ENCODE measurements at regions not wholly inside any gene's neighbourhood (a gene's known extent, or its start where the extent isn't known, plus 50 kb on each side); places are given as distances from the start of the nearest gene placed in this dataset.

DNA sequence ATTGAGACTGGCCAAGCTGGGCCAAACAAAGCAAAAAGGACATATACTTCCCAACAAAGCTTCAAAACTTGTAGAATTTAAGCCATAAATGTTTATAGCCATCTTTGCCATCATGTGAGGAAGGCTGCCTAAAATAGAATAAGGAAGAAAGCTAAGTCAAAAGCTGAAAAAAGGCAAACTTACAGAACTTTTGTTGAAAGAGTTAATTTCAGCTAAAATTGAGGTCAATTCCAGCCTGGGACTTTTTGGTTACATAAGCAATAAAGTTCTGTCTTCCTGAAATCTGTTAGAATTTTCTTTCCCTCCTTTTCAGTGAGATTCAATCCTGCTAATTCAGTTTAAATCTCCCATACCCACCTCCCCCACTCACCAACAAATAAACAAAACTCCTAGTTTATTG lies 227.9 kb upstream of the MARCKS start:
- Mint-ChIP-seq H3K36me3 (no peaks in the 10 kb centered on the region), H3K9me3 (ENCODE audit: low read depth) (no peaks in the 10 kb centered on the region), H3K27ac (no peak overlapping the region), H3K27me3 (peaks cover 15% of the 10 kb centered on the region), H3K4me1 (peaks cover 22% of the 10 kb centered on the region), H3K4me3 (no peak overlapping the region)
- DNase-seq (no peak), ATAC-seq (no peak)
- CTCF ChIA-PET = no interaction called here

DNA sequence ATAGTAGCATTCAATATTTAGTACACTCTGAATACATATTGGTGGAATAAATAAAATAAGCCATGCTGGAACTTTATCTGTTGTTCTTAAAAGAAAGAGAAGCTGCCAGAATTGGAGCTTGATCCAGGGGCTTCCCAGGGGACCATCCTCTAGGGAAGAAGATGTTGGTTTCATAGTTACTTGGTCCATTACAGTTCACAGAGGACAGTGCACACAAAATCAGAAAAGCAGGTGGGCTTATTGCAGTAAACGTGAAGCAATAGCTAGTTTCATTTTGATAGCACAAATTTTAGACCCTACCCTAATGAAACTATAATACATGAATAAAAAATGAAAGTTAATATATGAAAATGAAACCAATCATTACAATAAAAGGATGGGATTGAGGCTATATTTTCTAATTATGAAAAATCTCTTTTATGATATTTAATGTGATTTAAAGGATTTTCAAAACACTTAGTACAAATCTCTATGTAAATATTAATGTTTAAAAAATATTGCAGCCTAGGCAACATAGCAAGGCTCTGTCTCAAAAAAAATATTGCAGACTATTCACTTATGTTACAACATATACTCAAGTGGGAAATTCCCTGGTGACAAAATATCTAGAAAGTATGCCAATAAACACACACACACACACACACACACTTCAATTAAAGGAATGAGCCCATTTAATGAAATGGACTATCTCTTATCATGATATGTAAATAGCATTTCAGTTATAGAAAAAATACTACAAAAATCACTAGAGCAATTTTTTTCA lies 227.0 kb upstream of the MARCKS start:
- Mint-ChIP-seq H3K4me3 (no peak overlapping the region), H3K4me1 (peaks cover 22% of the 10 kb centered on the region), H3K27ac (no peak overlapping the region), H3K27me3 (peaks cover 21% of the 10 kb centered on the region), H3K36me3 (no peaks in the 10 kb centered on the region), H3K9me3 (ENCODE audit: low read depth) (no peaks in the 10 kb centered on the region)
- CTCF ChIA-PET = no interaction called here
- no peak for ATAC-seq
- no peak for DNase-seq

DNA sequence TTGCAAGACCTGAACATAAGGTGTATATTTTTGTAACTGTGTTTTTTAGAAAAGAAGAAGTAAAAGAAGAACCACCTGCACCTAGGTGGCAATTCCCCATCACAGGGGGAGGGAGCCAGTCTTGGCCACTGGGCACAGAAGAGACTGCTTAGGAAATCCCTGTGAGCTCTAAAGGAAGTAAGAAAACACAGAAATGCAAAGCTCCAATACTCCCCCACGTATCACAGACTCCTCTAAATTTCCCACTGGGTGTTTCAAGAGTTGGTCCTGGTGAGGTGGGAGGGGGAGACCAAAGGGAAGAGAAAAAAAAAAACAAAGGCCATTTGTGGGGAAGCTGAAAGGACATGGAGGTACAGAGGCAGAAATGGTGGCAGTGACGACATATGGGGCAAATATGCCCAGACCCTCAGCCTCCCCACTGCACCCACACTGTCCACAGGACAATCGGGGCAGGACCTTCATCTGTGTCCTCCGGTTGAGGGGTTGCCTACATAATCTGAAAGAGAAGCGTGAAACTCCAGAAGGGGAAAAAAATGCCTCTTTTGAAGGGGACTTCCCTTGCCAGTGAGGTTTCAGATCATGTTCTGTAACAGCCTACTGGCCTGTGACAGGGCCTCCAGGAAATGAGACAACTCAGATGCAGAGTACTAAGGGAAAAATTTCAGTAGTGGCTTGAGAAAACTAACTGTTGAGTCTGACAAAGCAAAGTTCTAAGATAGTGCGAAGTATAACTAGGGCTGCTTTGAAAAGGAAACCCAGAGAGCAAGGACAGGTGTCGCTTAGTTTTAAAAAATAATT lies 226.2 kb upstream of the MARCKS start:
- Mint-ChIP-seq H3K9me3 (ENCODE audit: low read depth) (no peaks in the 10 kb centered on the region), H3K27me3 (peaks cover 19% of the 10 kb centered on the region), H3K4me1 (peaks cover 20% of the 10 kb centered on the region), H3K36me3 (no peaks in the 10 kb centered on the region), H3K27ac (peak overlapping the region; percentile 60), H3K4me3 (no peak overlapping the region)
- CTCF ChIA-PET = no interaction called here
- DNase-seq (peak; percentile 52), ATAC-seq (peak; percentile 83)

DNA sequence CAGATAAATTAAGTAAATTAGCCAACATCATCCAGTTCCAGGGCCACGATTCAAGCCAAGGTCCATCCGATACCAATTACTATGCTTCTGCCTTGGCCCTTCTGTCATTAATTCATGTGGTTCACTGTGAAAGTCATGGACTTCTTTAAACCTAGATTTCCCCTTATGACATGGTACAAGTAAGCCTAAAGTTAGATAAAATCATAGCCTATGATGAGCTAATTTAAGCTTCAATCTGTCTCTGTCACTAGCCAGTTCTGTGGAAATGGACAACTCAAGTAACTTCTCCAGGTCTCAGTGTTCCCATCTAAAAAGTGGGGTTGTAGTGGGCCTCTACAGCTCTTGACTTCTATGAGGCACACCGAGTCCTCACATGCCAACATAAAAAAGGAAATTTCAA lies 225.5 kb upstream of the MARCKS start:
- Mint-ChIP-seq H3K4me3 (no peak overlapping the region), H3K4me1 (peaks cover 18% of the 10 kb centered on the region), H3K27ac (peak overlapping the region; percentile 5), H3K36me3 (no peaks in the 10 kb centered on the region), H3K27me3 (peaks cover 19% of the 10 kb centered on the region), H3K9me3 (ENCODE audit: low read depth) (no peaks in the 10 kb centered on the region)
- no peak for DNase-seq
- ATAC-seq = no peak
- CTCF ChIA-PET = interaction anchor here (1.2 kb wide), 1 partner anchor 228 kb away, joined by 3 read pairs; no protein-coding TSS in a partner anchor

DNA sequence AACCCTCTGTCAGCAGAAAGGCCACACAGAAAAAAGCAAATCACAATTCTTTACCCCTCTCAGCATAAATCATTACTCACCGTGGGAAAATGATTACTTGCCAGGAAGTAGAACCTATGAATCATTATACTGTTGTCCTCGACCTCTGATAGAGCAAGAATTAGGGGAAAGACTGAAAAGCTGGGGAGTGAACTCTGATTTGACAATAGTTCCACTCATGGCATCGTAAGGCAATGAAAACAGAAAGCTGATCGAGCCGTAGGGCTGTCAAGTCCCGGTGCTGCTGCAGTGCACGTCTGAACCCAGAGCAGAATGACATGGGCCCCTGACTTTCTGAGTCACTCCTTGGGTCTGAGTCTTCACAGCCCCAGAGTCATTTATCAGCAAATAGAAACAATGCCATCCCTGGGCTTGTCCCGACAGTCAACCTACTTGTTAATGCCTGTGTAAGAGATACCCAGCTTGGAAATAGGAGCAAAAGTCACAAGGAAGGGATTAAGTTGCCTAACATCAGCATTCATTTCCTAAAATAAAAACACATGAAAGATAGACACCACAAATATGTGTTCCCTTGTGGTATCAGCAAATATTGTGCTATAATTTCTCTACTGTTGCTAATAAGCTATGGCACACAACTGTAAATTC lies 224.8 kb upstream of the MARCKS start:
- CTCF ChIA-PET = interaction anchor here (1.2 kb wide), 1 partner anchor 227 kb away, joined by 3 read pairs; no protein-coding TSS in a partner anchor
- H3K27me3 Mint-ChIP-seq = peaks cover 19% of the 10 kb centered on the region
- ATAC-seq (peak; percentile 72), DNase-seq (peak; percentile 60)
- H3K4me1 Mint-ChIP-seq = peaks cover 18% of the 10 kb centered on the region
- H3K4me3 Mint-ChIP-seq = peak overlapping the region; percentile 27
- no peaks in the 10 kb centered on the region for H3K36me3 Mint-ChIP-seq
- H3K9me3 Mint-ChIP-seq (ENCODE audit: low read depth) = no peaks in the 10 kb centered on the region
- H3K27ac Mint-ChIP-seq = peak overlapping the region; percentile 14

DNA sequence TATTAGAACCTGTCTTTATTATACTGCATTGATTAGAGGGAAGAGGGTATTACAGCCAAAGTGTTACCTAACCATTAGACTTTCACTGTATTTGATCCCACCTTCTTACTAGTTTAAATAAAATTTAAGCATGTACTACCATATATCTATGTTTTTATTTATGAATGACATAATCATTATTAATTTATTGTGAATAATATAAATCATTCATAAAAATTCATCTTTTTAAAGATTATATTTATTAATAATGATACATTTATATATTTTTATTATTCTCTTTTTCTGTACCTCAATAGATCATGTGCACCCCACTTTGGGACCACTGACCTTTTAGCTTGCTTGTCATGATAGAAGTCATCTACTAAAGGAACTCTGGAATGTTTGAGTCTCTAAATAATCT lies 223.5 kb upstream of the MARCKS start:
- Mint-ChIP-seq H3K9me3 (ENCODE audit: low read depth) (no peaks in the 10 kb centered on the region), H3K27ac (no peak overlapping the region), H3K4me3 (no peak overlapping the region), H3K4me1 (peaks cover 18% of the 10 kb centered on the region), H3K36me3 (no peaks in the 10 kb centered on the region), H3K27me3 (peaks cover 15% of the 10 kb centered on the region)
- ATAC-seq (no peak), DNase-seq (no peak)
- CTCF ChIA-PET = no interaction called here

DNA sequence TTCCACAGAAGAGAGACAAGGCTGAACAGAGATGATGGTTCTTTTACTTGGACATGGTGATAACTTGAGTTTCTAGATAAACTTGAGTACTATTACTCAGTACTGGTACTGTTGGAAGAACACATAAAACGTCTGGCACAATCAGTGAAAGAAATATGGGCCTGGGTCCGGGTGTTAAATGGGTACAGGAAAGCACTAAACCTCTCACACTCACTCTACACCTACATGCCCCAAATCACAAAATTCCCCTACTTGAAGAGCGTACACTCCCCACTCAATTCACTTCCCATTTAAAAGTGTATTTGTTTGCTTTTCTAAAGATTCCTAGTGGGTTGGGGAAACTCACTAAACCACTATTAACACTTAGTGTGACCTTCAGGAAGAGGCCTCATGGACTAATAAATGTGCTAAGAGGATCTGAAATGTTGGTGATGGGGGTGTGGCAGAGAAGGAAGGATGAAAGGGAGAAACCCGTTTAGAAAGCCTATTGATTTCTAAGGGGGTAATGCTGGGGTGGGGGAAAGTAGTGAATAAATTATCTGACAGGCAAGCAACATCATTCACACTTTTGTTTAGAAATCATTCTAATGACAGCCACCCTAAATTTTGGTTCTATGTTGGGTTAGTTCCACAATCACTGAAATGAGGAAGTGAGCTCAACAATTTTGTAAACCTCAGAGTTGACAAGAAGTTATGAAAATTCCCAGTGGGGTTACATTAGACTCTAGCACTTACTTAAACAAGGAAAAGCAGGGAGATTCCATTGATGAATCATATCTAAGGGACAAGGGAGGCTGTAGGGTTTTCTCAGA lies 222.6 kb upstream of the MARCKS start:
- no peak for ATAC-seq
- DNase-seq = no peak
- Mint-ChIP-seq H3K4me1 (peaks cover 18% of the 10 kb centered on the region), H3K9me3 (ENCODE audit: low read depth) (no peaks in the 10 kb centered on the region), H3K4me3 (no peak overlapping the region), H3K27ac (no peak overlapping the region), H3K27me3 (peaks cover 12% of the 10 kb centered on the region), H3K36me3 (no peaks in the 10 kb centered on the region)
- CTCF ChIA-PET = no interaction called here

DNA sequence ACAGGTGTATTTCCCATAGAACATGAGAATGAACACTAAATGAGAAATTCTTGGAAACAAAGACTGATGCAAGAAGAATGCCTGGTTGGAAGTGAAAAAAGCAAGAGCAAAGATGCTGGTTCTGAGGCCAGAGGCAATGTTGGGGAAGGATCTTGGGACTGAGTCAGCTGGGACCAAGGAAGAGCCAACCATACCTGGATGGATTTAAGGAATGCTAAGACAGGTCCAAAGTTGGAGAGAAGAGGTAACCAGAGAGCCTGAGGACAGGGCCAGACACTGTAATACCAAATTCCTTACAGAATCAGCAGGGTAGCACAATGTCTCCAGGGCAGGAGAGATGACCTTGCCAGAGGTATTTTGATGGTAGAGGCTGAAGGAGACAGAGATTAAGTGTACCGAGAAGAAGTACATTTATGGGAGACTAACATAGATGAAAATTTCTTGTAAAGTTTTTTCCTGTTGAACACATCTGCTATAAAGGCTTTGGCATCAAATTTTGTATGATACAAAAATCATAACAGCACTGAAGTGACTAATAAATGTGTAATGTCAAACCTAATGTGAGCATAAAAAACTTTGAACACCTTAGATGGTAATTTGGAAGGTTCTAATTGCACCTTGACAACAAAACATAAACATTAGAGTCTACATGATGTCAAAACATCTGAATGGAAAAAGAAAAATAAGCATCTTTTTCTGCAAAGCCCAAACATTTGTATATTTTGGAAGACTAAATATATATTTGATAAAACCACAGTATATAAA lies 221.7 kb upstream of the MARCKS start:
- DNase-seq (no peak), ATAC-seq (no peak)
- Mint-ChIP-seq H3K27ac (no peak overlapping the region), H3K27me3 (peaks cover 8% of the 10 kb centered on the region), H3K4me3 (no peak overlapping the region), H3K9me3 (ENCODE audit: low read depth) (no peaks in the 10 kb centered on the region), H3K36me3 (no peaks in the 10 kb centered on the region), H3K4me1 (peaks cover 18% of the 10 kb centered on the region)
- CTCF ChIA-PET = no interaction called here

DNA sequence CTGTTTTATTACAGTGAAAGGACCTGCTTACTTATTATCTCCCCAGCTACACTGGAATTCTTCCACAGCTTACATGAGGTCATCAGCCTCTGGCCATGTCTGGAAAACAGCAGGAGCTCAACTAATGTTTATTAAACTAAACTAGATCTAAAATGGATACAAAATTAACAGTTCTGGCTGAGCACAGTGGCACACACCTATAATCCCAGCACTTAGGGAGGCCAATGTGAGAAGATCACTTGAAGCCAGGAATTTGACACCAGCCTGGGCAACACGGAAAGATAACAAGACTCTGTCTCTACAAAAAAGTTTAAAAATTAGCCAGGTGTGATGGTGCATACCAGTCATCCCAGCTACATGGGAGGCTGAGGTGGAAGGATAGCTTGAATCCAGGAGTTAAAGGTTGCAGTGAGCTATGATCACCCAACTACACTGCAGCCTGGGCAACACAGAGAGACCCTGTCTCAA lies 220.8 kb upstream of the MARCKS start:
- DNase-seq = no peak
- no peak for ATAC-seq
- CTCF ChIA-PET = no interaction called here

DNA sequence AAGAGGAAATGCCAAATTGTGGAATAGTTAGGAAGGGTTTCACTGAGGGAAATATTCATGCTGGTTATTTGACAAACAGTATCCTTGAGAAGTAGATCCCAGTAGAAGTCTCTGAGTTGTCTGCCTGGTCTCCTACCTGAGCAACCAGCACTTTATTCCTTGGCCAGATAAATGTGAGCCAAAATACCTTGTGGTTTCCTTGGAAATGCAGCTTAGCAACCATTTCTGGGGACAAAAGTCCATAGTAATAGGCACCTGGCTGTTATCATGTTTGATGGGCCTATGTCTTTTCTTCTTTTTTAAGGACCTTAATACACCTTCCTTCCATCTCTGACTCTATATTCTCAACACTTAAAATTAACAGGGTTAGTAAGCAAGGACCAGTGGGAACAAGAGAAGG lies 217.1 kb upstream of the MARCKS start:
- no peaks in the 10 kb centered on the region for H3K36me3 Mint-ChIP-seq
- no peak for DNase-seq
- H3K4me1 Mint-ChIP-seq = no peaks in the 10 kb centered on the region
- ATAC-seq = no peak
- H3K4me3 Mint-ChIP-seq = no peak overlapping the region
- peaks cover 10% of the 10 kb centered on the region for H3K27me3 Mint-ChIP-seq
- CTCF ChIA-PET = no interaction called here
- no peaks in the 10 kb centered on the region for H3K9me3 Mint-ChIP-seq (ENCODE audit: low read depth)
- H3K27ac Mint-ChIP-seq = no peak overlapping the region

More for the DNA sequence above, 220.8 kb upstream of the MARCKS start:
- Mint-ChIP-seq H3K9me3 (ENCODE audit: low read depth) (no peaks in the 10 kb centered on the region), H3K27me3 (peaks cover 8% of the 10 kb centered on the region), H3K27ac (no peak overlapping the region), H3K4me1 (peaks cover 11% of the 10 kb centered on the region), H3K36me3 (no peaks in the 10 kb centered on the region), H3K4me3 (no peak overlapping the region)

DNA sequence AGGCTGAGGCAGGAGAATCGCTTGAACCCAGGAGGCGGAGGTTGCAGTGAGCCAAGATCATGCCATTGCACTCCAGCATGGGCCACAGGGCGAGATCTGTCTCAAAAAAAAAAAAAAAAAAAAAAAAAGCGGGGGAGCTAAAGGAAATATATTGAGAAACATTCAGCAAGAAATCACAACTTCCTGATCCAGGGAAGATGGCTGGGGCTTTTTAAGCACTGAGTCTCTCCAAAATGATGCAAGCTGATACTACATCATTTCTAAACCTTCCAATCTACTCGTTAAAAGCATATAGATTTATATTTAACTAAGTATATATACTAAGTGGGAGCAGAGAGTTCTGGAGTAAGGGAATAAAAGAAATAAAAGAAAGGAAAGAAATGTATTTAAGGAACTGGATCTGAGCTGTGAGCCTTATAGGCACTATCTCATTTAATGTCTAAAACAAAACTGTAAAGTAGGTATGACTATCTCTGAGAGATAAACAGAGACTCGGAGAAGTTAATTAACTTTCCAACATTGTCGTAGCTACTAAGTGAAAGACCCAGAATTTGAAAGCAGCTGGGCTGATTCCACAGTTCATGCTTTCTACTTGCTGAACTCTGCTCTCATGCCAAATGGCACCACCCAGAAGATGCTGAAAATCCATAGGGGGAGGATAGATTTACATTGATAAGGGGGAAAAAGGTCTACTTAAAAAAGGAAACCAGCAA lies 215.0 kb upstream of the MARCKS start:
- CTCF ChIA-PET = no interaction called here
- ATAC-seq = no peak
- no peak overlapping the region for H3K4me3 Mint-ChIP-seq

DNA sequence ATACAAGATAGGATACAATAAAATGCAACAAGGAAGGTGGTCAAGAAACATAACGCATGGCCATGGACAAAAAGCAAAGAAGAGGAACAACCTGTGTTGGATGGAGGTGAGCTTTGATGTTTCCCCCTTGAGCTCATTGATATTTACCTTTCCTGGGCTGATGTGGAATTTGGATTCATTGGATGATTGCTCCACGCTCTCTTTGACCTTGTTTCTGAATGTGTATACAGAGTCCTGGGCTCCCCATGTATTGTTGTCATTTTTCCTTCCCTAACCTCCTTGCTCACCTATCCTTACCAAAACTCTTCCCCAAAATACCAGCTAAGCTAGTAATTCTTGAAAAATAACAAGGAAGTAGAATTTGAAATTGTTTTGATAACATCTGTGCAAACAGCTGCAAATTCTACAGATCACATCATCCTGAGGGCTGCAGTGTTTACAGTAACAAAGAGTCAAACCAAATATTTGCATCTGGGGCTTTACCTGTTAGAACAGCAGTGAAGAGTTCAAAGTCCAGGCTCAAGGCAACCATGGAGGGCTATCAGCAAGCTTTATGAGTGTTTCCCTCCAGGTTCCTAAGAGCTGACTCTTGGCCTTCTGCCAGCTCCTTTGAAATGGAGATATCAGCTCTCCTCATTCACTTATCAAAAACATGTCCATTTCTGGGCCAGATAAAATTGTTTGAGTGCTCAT lies 214.3 kb upstream of the MARCKS start:
- CTCF ChIA-PET = no interaction called here
- Mint-ChIP-seq H3K27ac (no peak overlapping the region), H3K27me3 (peaks cover 6% of the 10 kb centered on the region), H3K4me1 (no peaks in the 10 kb centered on the region), H3K9me3 (ENCODE audit: low read depth) (no peaks in the 10 kb centered on the region), H3K4me3 (no peak overlapping the region), H3K36me3 (no peaks in the 10 kb centered on the region)
- no peak for DNase-seq
- ATAC-seq = no peak

More for the DNA sequence above, 215.0 kb upstream of the MARCKS start:
- Mint-ChIP-seq H3K36me3 (no peaks in the 10 kb centered on the region), H3K9me3 (ENCODE audit: low read depth) (no peaks in the 10 kb centered on the region), H3K27ac (no peak overlapping the region), H3K4me1 (no peaks in the 10 kb centered on the region), H3K27me3 (peaks cover 6% of the 10 kb centered on the region)
- DNase-seq = no peak
